NCI-H2029 treated with DMSO at 0.1 percent for 48 hours (cell line): ENCODE measurements at regions not wholly inside any gene's neighbourhood (a gene's known extent, or its start where the extent isn't known, plus 50 kb on each side); places are given as distances from the start of the nearest gene placed in this dataset.
"Not testable (repeated sequence)": the region's sequence is repeated elsewhere in the genome, so short reads cannot be mapped to it uniquely, and the experiment has no call there.

Source experiments
- DNase-seq: peaks from one replicate; lab custom pipeline; 2025; lab: John Stamatoyannopoulos, UW

DNA sequence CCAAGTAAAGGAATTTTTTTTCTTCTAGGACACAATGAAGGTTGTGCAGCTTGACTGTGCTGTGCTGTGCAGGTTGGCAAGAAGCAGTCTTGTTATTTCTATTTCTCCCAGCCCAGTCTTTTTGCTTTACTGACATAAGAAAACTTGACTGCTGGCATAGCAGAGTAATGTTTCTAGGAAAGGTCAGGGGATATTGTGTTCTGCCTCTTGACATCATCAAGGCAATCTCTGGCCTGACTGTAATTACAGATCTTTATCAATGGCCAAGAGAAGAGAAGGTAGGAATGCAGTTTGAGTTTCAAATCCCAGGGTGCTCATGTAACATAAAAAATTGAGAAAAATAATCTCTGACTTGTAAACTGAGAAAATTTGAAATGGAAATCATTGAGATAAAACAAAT lies 226.3 kb upstream of the ADGRL4 start:
- no peak for DNase-seq

DNA sequence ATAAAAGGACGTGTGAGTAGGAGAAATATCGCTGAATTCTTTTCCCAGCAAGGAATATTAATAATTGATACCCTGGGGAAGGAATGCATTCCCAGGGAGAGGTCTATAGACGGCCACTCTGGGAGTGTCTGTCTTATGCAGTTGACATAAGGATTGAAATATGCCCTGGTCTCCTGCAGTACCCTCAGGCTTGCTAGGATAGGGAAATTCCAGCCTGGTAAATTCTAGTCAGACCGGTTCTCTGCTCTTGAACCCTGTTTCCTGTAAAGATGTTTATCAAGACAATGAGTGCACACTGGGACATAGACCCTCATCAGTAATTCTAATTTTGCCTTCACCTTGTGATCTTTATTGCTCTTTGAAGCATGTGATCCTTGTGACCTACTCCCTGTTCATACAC lies 224.2 kb upstream of the ADGRL4 start:
- DNase-seq, result not testable (repeated sequence)

DNA sequence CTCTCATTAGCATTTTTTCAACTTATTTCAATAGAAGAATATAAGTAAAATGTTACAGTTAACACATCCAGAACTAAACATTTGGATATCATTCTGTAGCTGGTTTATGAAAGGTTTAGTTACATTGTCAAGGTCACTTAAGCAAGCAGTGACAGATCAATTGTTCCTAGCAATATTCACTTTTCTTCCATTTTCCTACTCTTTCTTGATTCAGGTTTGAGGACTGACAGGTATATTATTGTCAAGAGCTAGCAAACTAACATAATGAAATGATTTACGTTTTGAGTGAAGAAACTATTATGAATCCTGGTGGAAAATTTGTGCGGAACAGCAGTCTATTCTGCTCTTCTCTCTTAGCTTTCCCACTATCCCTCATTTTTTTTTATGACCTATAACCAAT lies 220.4 kb upstream of the ADGRL4 start:
- DNase-seq, result no peak

DNA sequence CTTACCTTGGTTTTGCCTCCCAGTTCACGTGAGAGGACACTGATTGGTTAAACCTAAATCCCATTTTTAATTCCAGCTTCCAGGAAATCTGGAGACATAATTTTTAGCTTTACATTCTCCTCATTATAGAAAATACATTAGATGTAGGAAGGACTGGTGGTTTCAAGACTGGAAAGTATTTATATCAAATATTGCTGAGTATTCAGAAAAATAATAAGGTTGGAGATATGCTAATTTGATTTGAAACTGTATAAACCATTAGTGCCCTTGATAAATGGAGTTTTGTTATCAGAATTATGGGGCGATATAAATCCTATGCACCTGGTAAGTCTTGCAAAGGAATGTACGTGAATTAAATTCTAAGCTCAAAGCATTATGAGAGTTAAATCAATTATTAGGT lies 218.0 kb upstream of the ADGRL4 start:
- DNase-seq, result no peak

DNA sequence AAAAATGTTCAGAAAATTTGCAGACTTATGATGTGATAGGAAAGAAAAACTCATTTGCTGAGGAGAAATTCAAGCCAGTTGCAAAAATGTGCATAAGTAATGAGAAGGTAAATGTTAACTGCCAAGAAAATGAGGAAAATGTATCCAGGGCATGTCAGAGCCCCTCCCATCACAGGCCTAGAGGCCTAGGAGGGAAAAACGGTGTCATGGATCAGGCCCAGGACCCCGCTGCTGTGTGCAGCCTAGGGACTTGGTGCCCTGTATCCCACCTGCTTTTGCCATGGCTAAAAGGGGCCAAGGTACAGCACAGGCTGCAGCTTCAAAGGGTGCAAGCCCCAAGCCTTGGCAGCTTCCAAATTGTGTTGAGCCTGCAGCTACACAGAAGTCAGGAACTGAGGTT lies 214.0 kb upstream of the ADGRL4 start:
- DNase-seq, result no peak

DNA sequence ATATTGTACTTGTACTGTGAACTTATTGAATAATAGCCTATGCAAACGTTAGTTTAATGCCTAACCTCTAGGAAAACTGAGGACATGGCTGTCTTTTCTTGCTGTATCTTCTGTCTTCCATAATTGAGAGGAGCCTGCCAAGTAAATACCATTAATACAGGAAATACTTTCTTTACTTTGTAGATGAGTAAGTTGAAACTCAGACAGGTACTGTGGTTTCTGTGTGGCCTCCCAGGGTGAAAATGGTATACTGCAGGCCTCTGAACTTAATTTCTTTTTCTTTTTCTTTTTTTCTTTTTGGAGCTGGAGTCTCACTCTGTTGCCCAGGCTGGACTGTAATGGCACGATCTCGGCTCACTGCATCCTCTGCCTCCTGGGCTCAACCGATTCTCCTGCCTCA lies 208.8 kb upstream of the ADGRL4 start:
- no peak for DNase-seq

DNA sequence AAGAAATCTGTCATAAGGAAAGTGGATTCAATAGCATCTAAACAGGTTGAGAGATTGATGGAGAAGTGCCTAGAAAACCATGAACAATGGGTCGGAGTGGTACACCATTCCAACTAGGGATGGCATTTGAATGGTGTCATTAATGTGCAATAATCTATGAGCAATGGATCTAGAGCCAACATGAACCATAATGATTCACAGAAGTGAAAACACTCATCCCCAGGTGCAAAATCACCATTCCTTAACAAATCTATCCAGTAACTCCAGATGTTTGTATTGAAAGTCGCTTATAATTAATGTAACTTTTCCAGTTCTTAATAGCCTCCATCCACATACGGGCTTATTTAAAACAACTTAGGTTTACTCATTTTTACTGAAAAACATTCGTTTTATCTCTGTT lies 201.3 kb upstream of the ADGRL4 start:
- no peak for DNase-seq

DNA sequence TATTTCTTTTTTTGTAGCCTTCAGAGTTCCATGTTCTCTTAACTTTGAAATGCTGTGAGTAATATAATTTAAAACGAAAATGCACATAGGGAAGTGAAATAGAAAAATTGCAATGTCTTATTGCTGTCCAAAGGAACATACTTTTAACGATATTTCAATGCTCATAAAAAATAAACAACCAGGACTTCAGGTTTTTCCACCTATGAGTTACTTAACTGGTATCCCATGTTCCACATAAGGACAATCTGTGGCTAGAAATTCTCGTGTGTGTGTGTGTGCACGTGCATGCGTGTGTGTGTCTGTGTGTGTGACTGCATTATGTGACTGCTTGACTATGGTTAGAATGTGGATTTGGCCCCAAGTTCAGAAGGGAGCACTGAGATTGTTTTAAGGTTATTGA lies 200.8 kb upstream of the ADGRL4 start:
- DNase-seq, result no peak

DNA sequence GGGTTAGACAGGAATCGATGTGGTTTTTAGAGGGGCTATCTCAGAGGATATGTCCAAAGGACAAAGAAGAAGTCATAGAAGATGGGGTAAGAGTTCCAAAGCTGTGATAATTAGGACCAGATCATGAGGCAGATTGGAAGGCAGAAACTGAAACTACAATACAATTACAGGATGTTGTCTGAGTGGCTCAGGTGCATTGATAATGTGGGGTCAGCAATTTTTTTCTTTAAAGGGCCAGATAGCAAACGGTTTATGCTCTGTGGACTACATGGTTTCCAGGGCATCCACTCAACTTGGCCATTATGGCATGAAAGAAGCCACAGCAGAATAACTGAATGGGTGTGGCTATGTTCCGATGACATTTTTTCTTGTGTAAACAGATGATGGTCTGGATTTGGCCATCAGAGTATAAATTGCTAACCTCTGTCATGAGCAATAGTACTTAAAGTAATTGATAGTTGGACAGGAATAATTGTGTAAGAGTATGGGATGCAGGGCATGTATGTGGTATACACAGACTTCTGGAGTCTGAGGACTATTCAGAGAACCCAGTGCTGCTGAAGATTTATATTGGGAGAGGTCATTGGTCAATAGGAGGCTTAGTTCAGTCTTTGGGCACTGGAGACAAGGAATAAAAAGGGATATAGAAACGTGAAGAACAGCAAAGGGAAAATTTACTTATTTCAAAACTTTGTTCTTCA lies 198.4 kb upstream of the ADGRL4 start:
- no peak for DNase-seq

DNA sequence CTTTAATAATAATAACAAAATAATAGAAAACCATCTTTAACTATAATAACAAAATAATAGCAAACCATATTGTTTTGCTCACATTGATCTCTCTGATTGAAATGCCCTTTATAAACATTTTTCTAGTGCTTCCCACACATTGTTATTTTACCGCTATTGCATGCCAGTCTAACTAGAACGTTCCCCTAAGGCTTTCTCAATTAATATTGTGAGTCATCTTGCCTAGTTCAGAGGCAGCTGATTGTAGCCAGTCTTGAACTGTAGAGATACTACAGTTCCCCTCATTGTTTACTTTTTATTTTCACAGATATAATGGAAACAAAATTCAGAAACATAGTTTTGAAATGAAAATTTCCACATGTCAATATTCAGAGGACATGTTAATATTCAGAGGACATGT lies 192.3 kb upstream of the ADGRL4 start:
- no peak for DNase-seq

DNA sequence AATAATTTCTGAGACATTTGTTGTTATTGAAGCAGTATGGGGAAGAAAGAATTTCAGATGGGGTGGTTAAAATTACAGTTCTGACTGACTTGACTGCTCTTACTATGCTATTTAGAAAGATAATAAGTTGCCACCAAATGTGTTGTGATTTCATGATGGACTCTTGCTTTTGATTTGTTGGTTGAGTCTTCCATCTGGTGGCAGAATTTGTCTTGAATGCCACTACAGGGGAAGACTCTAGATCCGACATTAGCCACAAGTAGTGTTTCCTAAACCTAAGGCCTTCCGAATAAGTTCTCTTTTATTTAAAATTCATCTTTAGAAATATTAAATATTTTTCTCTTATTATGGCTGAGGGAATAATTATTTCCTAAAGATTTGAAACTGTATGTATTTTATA lies 190.9 kb upstream of the ADGRL4 start:
- DNase-seq, result no peak

DNA sequence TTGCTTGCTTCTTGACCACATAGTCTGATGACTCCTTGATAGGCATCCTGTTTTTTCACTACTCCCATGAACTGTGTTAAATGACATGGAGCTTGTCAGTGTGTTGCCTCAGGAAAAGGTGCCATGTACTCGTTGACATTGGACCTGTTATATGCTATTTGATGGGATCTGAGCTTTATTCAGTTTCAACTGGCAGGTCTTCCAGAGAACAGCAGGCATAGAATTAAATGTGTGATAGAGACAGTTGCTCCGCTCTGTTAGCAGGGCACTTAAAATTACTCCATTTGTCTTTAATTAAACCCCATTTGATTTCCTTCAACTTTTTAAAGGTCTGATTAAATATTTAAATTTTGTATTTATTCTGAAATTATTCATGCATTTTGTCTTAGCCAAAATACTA lies 189.7 kb upstream of the ADGRL4 start:
- DNase-seq, result no peak

DNA sequence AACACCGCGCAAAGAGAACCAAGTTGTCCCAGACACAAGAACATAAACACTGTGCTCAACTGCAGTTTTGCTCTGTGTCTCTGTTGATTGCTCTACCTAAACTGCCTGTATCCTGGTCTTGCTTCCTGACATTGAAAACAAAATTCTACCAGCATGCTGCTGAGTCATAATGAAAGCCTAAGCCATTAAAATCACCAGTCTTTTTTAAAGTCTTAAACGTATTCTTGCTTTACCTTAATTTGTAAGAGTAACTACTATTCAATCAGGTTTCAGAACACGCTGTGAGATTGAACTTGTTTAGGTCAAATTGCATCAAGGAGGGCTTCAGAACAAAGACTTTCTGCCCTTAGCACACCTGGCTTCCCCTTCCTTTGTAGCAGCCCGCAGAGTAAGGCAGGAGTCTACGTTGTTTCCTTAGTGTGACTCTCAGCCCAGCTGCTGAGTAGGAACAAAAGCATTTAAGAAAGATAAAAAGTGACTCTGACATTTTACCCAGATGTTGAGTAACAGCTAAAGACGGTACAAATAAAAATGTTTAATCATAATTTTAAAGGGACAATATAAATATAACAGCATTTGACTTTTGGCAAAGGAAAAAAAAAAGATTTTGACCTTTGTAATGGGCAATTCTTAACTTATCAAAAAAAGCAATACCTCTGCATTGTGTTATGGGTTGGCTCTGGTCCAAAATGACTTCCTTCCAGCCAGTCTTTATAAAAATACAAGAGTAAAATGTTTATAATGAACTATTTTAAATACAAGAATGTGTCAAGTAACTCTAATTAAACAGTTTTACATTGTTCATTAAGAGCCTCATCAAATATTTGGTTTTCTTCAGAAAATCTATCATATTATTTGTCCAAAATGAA lies 186.9 kb upstream of the ADGRL4 start:
- no peak for DNase-seq

DNA sequence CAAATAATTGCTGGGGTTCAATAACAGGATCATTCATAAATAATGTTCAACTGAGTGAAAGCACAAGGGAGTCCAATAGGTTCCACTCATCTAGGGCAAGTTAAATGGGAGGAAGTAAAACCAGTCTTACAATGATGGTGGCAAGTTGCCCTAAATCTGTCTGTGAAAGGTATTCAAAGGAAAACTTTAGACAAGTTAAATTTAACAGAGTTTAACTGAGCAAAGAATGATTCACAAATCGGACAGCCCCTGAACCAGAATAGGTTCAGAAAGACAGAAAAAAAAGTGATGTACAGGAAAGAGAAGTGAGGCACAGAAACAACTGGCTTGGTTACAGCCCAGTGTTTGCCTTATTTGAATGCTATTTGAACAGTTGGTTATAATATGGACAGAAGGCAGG lies 183.5 kb upstream of the ADGRL4 start:
- no peak for DNase-seq

DNA sequence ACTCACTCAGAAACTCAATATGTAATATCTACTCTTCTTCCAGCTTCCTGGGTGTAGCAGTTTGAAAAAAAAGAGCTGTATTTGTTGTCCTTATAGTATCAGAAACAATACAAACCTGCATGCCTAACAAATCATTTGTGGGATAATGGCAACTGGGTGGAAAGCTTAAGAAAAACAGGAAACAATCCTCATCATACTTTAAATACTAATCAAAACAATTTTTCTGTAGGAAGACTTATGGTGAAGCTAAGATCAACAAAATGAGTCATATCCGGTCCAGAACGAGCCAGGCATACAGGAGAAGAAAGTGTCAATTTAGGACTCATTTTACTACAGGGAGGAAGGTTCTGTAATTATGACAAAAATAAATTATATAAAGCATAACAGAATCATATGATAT lies 181.8 kb upstream of the ADGRL4 start:
- no peak for DNase-seq

DNA sequence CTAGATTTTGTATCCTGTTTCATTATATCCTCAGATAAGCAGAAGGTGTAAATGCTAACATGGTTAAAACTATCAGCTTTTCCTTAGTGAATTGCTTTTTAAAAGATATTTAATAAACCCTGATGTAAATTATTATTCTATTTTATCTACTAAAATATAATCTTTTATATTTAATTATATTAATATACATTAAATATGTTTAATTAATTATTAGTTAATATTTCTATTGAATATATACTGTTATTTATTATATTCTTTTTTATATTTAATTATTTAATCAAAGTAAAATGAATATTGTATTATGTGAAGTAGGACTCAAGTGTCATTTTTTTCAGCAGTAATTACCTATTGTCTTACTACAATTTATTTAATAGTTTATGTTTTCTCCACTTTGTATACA lies 179.7 kb upstream of the ADGRL4 start:
- DNase-seq, result no peak

DNA sequence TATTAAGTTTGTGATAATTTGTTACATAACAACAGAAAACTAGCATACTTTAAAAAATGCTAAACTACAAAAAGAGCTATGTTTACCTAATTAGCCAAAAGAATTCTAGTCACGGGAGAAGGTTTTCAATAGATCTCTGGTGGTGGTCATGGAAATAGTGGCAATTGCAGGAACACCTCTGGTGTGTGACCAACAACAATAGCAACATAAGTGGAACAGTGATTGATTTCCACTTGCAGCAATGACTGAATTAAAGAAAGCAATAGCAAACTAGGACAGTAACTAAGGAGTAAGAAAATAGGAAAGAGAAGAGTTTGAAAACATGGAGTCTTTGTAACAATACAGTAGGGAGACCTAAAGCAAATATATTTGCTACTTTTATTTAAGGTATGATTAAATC lies 171.3 kb upstream of the ADGRL4 start:
- DNase-seq, result no peak

DNA sequence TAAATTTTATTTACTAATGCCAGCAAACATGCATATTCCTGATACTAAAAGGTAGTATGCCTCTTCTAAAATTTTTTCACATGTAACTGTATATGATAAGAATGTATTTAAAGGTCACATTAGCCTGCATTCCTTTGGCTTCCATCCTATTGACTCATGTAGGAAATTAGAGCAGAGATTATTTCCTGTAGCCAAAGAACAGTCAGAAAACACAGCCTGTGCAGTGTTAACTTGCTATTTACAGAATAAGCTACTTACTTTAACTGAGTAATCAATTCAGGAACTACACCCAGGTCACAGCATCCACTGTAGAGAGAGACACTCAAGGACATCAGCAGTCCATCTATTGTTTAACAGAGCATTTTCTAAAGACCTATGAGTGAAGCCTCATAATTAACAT lies 154.5 kb upstream of the ADGRL4 start:
- DNase-seq, result no peak

DNA sequence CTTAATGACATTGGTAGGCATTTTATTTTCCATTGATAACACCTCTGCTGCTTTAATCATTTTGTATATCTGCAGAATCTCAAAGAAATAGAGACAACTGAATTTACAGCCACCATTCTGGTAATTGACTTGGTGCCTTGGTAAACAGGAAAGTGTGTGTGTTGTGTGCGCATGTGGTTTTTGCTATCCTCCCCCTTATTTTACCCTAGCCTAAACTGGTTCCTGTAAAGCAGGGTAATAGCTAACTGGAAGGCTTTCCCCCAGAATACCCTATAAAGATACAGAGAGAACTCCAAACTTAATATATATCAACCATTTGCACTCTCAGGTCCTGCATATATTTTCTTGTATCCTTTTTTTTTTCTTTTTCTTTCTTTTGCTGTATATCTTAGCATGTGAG lies 149.5 kb upstream of the ADGRL4 start:
- DNase-seq, result no peak

DNA sequence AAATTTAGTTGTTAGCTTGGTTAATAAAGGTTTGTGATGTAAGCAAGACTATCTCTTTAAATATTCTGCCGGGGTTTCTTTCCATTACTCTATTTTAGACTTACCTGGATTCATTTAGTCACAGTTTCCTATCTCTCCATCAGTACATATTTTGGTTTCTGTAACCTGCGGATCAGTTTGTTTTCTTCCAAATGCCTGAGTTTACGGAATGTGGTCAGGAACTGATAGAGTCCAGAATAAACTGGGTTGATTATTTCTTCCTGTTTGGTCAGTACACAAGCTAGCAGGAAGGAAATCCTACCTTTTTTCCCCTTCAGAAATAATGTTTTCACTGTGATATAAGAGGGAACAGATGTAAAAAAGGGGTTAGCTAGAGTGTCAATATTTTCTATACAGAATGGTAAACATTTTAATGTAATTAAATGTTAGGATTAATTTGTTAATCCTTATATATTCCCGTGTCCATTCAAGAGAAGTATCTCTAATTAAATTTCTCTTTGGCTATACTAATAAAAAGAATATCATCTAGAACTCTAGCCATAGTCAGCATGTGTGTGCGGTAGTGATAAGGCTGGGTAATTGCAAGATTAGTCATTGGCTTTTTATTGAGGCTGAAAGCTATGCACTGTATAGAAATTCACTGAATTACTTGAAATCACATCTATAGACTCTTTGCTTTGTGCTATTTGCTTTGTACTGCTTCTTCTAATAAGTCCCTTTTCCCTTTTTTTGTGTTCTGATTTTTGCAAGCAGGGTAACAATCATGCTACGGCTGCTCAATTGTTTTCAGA lies 144.7 kb upstream of the ADGRL4 start:
- no peak for DNase-seq

DNA sequence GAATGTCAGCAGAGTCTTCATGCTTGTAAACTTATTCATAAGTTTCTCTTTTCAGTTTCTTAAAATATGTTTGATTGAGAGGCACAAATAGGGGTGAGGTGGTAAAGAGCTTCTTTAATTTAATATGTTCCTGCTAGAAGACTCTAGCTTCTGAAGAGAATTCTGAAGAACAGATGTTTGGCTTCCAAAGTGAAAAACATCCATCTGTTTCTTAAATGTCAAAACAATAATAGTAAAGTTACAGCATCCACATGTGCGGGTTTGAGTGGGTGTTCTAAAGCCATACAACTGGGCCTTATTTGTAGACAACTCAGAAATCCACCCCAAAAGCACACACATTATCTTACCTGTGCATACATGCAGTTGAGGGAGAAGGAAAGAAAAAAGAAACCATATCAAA lies 144.0 kb upstream of the ADGRL4 start:
- no peak for DNase-seq

DNA sequence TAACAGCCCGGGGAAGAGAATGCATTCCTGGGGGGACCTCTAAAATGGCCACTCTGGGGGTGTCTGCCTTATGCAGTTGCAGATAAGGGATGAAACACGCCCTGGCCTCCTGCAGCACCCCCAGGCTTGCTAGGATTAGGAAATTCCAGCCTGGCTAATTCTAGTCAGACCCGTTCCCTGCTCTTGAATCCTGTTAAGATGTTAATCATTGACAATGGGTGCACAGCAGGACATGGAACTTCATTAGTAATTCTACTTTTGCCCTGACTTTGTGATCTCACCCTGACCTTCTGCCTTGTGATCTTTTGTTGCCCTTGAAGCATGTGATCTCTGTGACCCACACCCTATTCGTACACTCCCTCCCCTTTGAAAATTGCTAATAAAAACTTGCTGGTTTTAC lies 131.7 kb upstream of the ADGRL4 start:
- not testable (repeated sequence) for DNase-seq

DNA sequence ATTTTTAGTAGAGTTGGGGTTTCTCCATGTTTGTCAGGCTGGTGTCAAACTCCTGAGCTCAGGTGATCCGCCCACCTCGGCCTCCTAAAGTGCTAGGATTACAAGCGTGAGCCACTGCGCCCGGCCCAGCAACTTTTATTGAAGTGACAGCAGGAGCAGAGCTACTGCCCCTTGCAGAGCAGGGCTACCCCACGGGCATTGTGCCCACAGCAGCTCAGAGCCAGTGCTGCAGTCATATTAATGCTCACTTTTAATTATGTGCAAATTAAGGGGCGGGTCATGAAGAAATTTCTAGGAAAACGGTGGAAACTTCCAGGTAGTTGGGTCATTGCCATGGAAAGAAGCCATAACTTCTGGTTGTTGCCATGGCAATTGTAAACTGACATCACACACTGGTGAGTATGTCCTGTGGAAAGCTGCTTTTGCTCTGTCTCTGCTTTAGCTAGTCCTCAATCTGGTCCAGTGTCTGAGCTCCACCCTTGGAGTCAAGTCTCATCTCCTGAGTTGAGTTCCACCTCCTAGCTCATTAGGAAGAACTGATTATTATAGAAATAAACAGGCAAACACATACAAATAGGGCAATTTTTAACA lies 127.3 kb upstream of the ADGRL4 start:
- no peak for DNase-seq
